OCI-LY3 (cell line): ENCODE measurements at regions not wholly inside any gene's neighbourhood (a gene's known extent, or its start where the extent isn't known, plus 50 kb on each side); places are given as distances from the start of the nearest gene placed in this dataset.

ENCODE experiments used
- H2AFZ ChIP-seq: fragments of 200-600, 300-600 bp; shearing (Covaris generic); 2 replicates; pipeline ENCODE4 v1.6.0; 2014; ENCODE audit warnings: antibody characterized with exemption, low read depth, low read length
- H3K27ac ChIP-seq: fragments of 200-600, 300-600 bp; sonication (generic); 2 replicates; pipeline ENCODE4 v1.5.1; 2014; ENCODE audit warnings: mild to moderate bottlenecking, low read length, moderate library complexity, mixed read lengths
- H3K27me3 ChIP-seq: fragments of 200-600, 300-600 bp; sonication (generic); 2 replicates; pipeline ENCODE4 v1.6.1; 2014; ENCODE audit warnings: low read depth, low read length, mixed read lengths
- H3K36me3 ChIP-seq: fragments of 200-600, 300-600 bp; sonication (generic); replicated peaks from 2 replicates; pipeline ENCODE3; 2014; ENCODE audit warnings: low read depth, low read length, mixed read lengths
- H3K4me1 ChIP-seq: fragments of 300-600, 200-600 bp; sonication (generic); 2 replicates; pipeline ENCODE4 v1.6.1; 2014; ENCODE audit warnings: low read length, mixed read lengths
- H3K4me2 ChIP-seq: fragments of 200-600, 300-600 bp; sonication (generic); 2 replicates; pipeline ENCODE4 v1.6.1; 2014; ENCODE audit warnings: low read length, mixed read lengths
- H3K4me3 ChIP-seq: fragments of 300-600, 200-600 bp; sonication (generic); 2 replicates; pipeline ENCODE4 v1.5.1; 2014; ENCODE audit warnings: antibody characterized with exemption, mild to moderate bottlenecking, low read length, moderate library complexity
- H3K79me2 ChIP-seq: fragments of 300-600, 200-600 bp; shearing (Covaris generic); 2 replicates; pipeline ENCODE4 v1.6.1; 2014; ENCODE audit warnings: mild to moderate bottlenecking, low read length, mixed read lengths
- H3K9ac ChIP-seq: fragments of 300-600, 200-600 bp; shearing (Covaris generic); 2 replicates; pipeline ENCODE4 v1.6.0; 2014; ENCODE audit warnings: mild to moderate bottlenecking, low read length, moderate library complexity
- H3K9me3 ChIP-seq: fragments of 200-600, 300-600 bp; shearing (Covaris generic); 2 replicates; pipeline ENCODE4 v1.6.1; 2014; ENCODE audit warnings: low read length, mixed read lengths; ENCODE audit not compliant: insufficient read depth
- H4K20me1 ChIP-seq: fragments of 200-600, 300-600 bp; sonication (generic); 2 replicates; pipeline ENCODE4 v1.6.1; 2016; ENCODE audit warnings: low read length, mixed read lengths; ENCODE audit not compliant: insufficient read depth
- CTCF ChIP-seq: fragments of 200-600, 300-600 bp; sonication (generic); IDR thresholded peaks from 2 replicates; pipeline ENCODE4 v1.5.1; 2014; ENCODE audit warnings: antibody characterized with exemption, low read length, low read depth
- EZH2phosphoT487 ChIP-seq: fragments of 200-600 bp; shearing (Covaris generic); IDR thresholded peaks from 2 replicates; pipeline ENCODE4 v1.6.1; 2018; ENCODE audit warnings: antibody characterized with exemption, mixed run types, low read depth

GRCh38 chr5:26026044-26026443, 1012.3 kb downstream of the CDH9 start:
- Histone ChIP-seq H3K4me1 (no peaks in the 10 kb centered on the region), H3K4me3 (no peak overlapping the region), H3K36me3 (no peaks in the 10 kb centered on the region), H3K4me2 (no peak overlapping the region), H2AFZ (no peak overlapping the region), H3K9me3 (no peaks in the 10 kb centered on the region), H3K79me2 (no peaks in the 10 kb centered on the region), H4K20me1 (no peaks in the 10 kb centered on the region), H3K9ac (no peak overlapping the region), H3K27ac (no peak overlapping the region), H3K27me3 (no peaks in the 10 kb centered on the region)
- no peak for TF ChIP-seq EZH2phosphoT487
- TF ChIP-seq CTCF: no peak

GRCh38 chr5:26024774-26025173, 1013.6 kb downstream of the CDH9 start:
- TF ChIP-seq CTCF (peak; percentile 17; the same call in 1 of the 2 replicates), EZH2phosphoT487 (no peak)
- no peaks in the 10 kb centered on the region for H3K4me1 ChIP-seq
- H3K4me2 ChIP-seq: no peak overlapping the region
- no peaks in the 10 kb centered on the region for H3K79me2 ChIP-seq
- H3K9me3 ChIP-seq: no peaks in the 10 kb centered on the region
- no peaks in the 10 kb centered on the region for H3K27me3 ChIP-seq
- no peaks in the 10 kb centered on the region for H3K36me3 ChIP-seq
- no peak overlapping the region for H3K4me3 ChIP-seq
- no peak overlapping the region for H2AFZ ChIP-seq
- H3K9ac ChIP-seq: no peak overlapping the region
- H3K27ac ChIP-seq: no peak overlapping the region
- no peaks in the 10 kb centered on the region for H4K20me1 ChIP-seq

DNA sequence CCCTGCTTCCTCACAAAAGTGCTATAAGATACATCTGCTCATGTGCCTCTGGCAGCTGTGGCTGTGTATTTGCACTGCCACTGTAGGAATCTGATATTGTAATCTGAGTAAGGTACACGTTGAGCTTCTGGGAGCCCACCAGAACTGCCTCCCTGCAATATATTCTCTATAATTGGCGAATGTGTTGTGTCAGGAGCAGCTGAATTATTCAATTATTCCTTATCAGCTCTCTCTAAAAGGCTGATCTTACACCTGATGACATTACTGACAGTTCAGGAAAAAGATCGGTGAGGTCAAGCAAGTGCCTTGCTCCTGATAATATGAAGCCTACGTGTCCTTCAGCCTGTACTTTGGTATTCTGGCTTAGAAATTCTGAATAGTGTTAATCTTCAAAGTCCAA, 1015.0 kb downstream of the CDH9 start:
- Histone ChIP-seq H3K9me3 (no peaks in the 10 kb centered on the region), H3K79me2 (no peaks in the 10 kb centered on the region), H3K27ac (no peak overlapping the region), H3K4me1 (no peaks in the 10 kb centered on the region), H3K9ac (no peak overlapping the region), H4K20me1 (no peaks in the 10 kb centered on the region), H3K4me3 (no peak overlapping the region), H3K4me2 (no peak overlapping the region), H3K36me3 (no peaks in the 10 kb centered on the region), H2AFZ (no peak overlapping the region), H3K27me3 (no peaks in the 10 kb centered on the region)
- TF ChIP-seq EZH2phosphoT487 (no peak), CTCF (no peak)

GRCh38 chr5:26014206-26014605, 1024.2 kb downstream of the CDH9 start:
- H3K4me3 ChIP-seq: no peak overlapping the region
- H3K27me3 ChIP-seq: no peaks in the 10 kb centered on the region
- no peak overlapping the region for H3K4me2 ChIP-seq
- H4K20me1 ChIP-seq: no peaks in the 10 kb centered on the region
- no peak overlapping the region for H3K27ac ChIP-seq
- no peak for TF ChIP-seq CTCF
- no peak for TF ChIP-seq EZH2phosphoT487
- H3K36me3 ChIP-seq: no peaks in the 10 kb centered on the region
- no peak overlapping the region for H3K9ac ChIP-seq
- H3K9me3 ChIP-seq: no peaks in the 10 kb centered on the region
- H3K79me2 ChIP-seq: no peaks in the 10 kb centered on the region
- no peak overlapping the region for H2AFZ ChIP-seq
- no peaks in the 10 kb centered on the region; the same call in 1 of the 2 replicates for H3K4me1 ChIP-seq
